ENCODE measurements at regions not wholly inside any gene's neighbourhood (a gene's known extent, or its start where the extent isn't known, plus 50 kb on each side); places are given as distances from the start of the nearest gene placed in this dataset.

DNA sequence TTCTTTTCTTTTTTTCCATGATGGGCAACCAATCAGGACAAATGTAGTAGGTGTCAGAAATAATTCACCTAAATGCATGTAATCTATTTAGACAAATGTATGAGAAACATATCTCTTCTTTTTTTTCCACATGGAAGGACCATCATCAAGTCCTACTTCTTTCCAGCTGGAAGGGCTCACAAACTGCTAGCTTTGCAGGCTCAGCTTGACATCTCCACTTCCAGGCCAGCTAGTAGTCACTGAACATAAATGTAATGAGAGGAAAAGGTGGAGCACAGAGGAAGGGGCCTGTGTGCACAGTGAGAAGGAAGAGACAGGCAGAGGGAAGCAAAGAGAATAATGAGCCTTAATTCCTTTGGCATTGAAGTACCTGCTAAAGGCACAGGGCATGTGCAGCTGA is 504.9 kb downstream of the MCTP2 start:
- Mint-ChIP-seq H3K36me3 (no peaks in the 10 kb centered on the region), H3K4me1 (no peaks in the 10 kb centered on the region), H3K27ac (no peak overlapping the region), H3K9me3 (no peaks in the 10 kb centered on the region), H3K4me3 (no peak overlapping the region), H3K27me3 (no peaks in the 10 kb centered on the region)
- CTCF ChIA-PET = no interaction called here
- no peak for DNase-seq

DNA sequence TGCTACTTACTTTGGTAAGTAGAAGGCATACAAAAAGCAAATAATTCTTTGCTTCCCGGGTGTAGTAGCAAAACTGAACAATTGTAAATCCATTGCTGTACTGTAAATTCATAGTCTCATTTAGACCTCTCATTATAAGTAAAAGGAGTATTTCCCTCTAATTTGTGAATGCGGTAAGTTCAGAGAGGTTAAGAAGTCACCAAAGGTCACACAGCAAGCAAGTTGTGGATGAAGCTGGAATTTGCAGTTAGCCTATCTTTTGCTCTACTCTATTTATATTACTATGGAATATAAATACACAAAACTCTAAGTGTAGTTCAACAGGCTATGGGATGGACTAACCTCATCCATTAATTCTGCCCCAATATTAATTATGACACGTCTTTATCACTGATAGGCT is 508.3 kb downstream of the MCTP2 start:
- no peak overlapping the region for H3K4me3 Mint-ChIP-seq
- H3K27ac Mint-ChIP-seq = no peak overlapping the region
- CTCF ChIA-PET = no interaction called here
- H3K9me3 Mint-ChIP-seq = no peaks in the 10 kb centered on the region
- H3K36me3 Mint-ChIP-seq = no peaks in the 10 kb centered on the region
- no peaks in the 10 kb centered on the region for H3K27me3 Mint-ChIP-seq
- no peaks in the 10 kb centered on the region for H3K4me1 Mint-ChIP-seq
- no peak for DNase-seq

GRCh38 chr15:94740469-94740868 is 509.1 kb downstream of the MCTP2 start:
- H3K27me3 Mint-ChIP-seq = no peaks in the 10 kb centered on the region
- H3K36me3 Mint-ChIP-seq = no peaks in the 10 kb centered on the region
- no peak overlapping the region for H3K4me3 Mint-ChIP-seq
- no peaks in the 10 kb centered on the region for H3K9me3 Mint-ChIP-seq
- no peak for DNase-seq
- H3K4me1 Mint-ChIP-seq = no peaks in the 10 kb centered on the region
- no peak overlapping the region for H3K27ac Mint-ChIP-seq
- CTCF ChIA-PET = no interaction called here

DNA sequence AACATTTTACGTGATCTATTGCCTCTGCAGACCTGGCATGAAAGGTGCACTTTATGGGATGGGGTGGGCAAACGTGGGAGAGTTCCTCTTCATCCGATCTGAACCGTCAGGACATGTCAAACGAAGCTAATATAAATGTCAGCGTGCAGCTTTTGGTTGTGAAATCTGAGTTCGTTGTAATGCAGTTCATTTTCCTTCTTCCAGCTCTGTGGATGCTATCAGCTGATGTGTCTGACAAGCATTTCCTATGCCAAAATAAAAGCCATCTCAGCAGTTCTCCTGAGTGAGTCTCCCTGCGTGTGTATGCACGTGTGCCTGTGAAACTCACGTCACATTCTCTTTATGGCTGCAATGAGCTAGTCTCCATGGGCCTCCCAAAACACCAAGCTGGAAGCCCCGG is 512.3 kb downstream of the MCTP2 start:
- no peak for DNase-seq
- CTCF ChIA-PET = no interaction called here
- no peak overlapping the region for H3K4me3 Mint-ChIP-seq

GRCh38 chr15:94744080-94744793 is 512.9 kb downstream of the MCTP2 start:
- Mint-ChIP-seq H3K36me3 (no peaks in the 10 kb centered on the region), H3K27ac (no peak overlapping the region), H3K4me3 (no peak overlapping the region), H3K4me1 (no peaks in the 10 kb centered on the region), H3K27me3 (no peaks in the 10 kb centered on the region), H3K9me3 (no peaks in the 10 kb centered on the region)
- CTCF ChIA-PET = no interaction called here
- DNase-seq = no peak

More for the DNA sequence above, 512.3 kb downstream of the MCTP2 start:
- no peaks in the 10 kb centered on the region for H3K4me1 Mint-ChIP-seq
- no peaks in the 10 kb centered on the region for H3K9me3 Mint-ChIP-seq
- H3K27me3 Mint-ChIP-seq = no peaks in the 10 kb centered on the region
- H3K27ac Mint-ChIP-seq = no peak overlapping the region
- no peaks in the 10 kb centered on the region for H3K36me3 Mint-ChIP-seq

DNA sequence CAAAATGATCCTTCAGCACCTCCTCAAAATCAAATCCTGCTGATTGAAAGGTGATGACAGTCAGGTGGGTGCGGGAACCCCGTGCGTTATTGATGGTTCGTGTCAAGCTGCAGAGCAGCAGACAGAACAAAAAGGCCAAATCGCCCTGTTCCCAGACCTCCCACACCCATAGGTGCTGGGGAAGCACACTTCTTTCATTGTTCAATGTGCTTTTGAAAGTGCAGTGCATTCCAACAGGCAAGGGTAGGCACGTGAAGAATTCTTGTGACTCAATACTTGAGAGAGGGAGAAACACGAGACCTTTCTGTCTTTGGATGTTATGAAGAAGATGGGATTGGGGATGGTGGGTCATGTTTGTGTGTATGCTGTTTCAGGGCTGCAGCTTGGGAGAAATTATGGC is 514.0 kb downstream of the MCTP2 start:
- Mint-ChIP-seq H3K4me3 (no peak overlapping the region), H3K27ac (no peak overlapping the region), H3K9me3 (no peaks in the 10 kb centered on the region), H3K27me3 (no peaks in the 10 kb centered on the region), H3K4me1 (no peaks in the 10 kb centered on the region), H3K36me3 (no peaks in the 10 kb centered on the region)
- CTCF ChIA-PET = no interaction called here
- DNase-seq = no peak

GRCh38 chr15:94747510-94747909 is 516.1 kb downstream of the MCTP2 start:
- Mint-ChIP-seq H3K9me3 (no peaks in the 10 kb centered on the region), H3K27me3 (no peaks in the 10 kb centered on the region), H3K36me3 (no peaks in the 10 kb centered on the region), H3K27ac (no peak overlapping the region), H3K4me1 (no peaks in the 10 kb centered on the region), H3K4me3 (no peak overlapping the region)
- no peak for DNase-seq
- CTCF ChIA-PET = no interaction called here

DNA sequence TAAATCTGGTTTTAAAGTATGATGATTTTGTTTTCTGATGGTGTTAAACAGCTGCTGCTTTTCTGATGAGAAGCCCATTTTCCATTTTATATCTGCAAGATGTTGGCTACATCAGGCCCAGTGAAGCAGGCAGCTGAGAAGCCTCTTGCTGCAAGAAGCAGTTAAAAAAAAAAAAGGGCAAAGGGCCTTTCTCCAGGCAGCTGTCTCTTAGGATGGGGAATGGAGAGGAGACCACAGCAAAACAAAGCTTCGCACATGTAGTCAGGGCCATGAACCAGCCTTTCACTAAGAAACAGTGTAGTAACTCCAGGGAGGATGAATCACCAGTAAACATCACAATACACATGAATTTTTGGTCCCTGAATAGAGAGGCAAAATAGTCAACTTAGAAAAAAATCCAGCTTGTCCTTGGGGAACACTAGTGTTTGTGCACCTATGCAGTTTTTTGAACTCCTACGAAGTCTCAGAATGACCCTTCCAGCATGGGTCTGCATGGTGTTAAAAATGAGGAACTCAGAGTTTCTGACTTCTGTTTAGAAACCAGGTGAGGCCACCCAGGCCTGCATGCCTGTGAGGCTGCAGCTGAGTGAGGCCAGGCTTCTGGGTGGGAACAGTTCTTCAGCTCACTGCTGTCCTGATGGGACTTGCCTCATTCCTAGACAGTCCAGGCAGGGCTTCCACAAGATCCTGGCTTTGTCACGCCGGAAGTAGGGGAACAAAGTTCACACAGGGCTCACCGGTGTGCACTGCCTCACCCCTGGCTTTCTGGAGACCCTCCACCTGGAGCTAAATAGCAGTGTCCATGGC is 518.7 kb downstream of the MCTP2 start:
- Mint-ChIP-seq H3K4me3 (no peak overlapping the region), H3K27me3 (no peaks in the 10 kb centered on the region), H3K36me3 (no peaks in the 10 kb centered on the region), H3K9me3 (no peaks in the 10 kb centered on the region), H3K27ac (no peak overlapping the region), H3K4me1 (no peaks in the 10 kb centered on the region)
- CTCF ChIA-PET = no interaction called here
- DNase-seq = no peak

DNA sequence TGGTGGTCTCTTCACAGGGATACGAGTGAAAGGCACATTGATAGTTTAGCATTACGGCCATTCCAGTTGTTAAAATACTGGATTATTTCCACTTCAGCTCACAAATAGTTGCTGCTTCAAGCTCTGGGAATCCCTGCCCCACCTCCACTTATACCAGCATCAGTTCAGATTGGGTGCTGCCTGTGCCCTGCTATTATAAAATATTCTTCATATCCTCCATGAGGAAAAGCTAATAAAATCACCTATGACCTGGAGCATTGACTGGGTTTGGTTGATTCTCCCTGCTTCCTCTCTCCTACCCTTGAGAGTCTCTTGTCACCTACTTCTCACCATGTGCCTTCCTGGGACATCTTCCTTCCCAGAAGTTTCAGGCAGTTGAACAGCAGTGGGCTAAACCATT is 529.0 kb downstream of the MCTP2 start:
- Mint-ChIP-seq H3K4me3 (no peak overlapping the region), H3K4me1 (no peaks in the 10 kb centered on the region), H3K27ac (no peak overlapping the region), H3K36me3 (no peaks in the 10 kb centered on the region), H3K9me3 (no peaks in the 10 kb centered on the region), H3K27me3 (no peaks in the 10 kb centered on the region)
- DNase-seq = no peak
- CTCF ChIA-PET = no interaction called here

DNA sequence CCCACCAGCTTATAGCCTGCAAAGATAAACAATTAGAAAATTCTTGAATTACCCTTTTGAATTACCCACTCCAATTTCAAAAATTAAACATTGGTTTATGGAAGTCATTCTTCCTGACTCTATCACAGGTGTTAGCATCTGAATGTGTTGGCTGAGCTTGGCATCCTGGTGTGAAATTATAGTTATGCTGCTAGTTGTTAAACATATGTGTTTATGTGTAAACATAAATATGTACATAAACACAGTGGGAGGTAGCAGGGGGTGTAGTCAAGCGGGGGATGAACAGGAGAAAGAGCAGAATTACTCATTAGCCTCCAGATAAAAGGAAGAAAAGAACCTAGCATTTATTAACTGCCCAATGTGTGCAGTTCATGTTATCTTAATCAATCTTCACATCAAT is 530.2 kb downstream of the MCTP2 start:
- H3K9me3 Mint-ChIP-seq = no peaks in the 10 kb centered on the region
- H3K36me3 Mint-ChIP-seq = no peaks in the 10 kb centered on the region
- H3K4me3 Mint-ChIP-seq = no peak overlapping the region
- no peaks in the 10 kb centered on the region for H3K4me1 Mint-ChIP-seq
- no peaks in the 10 kb centered on the region for H3K27me3 Mint-ChIP-seq
- CTCF ChIA-PET = no interaction called here
- no peak overlapping the region for H3K27ac Mint-ChIP-seq
- no peak for DNase-seq

- no peak for DNase-seq
- Mint-ChIP-seq H3K4me3 (no peak overlapping the region), H3K9me3 (no peaks in the 10 kb centered on the region), H3K27me3 (no peaks in the 10 kb centered on the region), H3K27ac (no peak overlapping the region), H3K4me1 (no peaks in the 10 kb centered on the region), H3K36me3 (no peaks in the 10 kb centered on the region)
- CTCF ChIA-PET = no interaction called here
Observed at GRCh38 chr15:94769089-94769488, 537.7 kb downstream of the MCTP2 start.

- Mint-ChIP-seq H3K9me3 (no peaks in the 10 kb centered on the region), H3K27me3 (no peaks in the 10 kb centered on the region), H3K27ac (no peak overlapping the region), H3K4me3 (no peak overlapping the region), H3K4me1 (no peaks in the 10 kb centered on the region), H3K36me3 (no peaks in the 10 kb centered on the region)
- CTCF ChIA-PET = no interaction called here
- no peak for DNase-seq
Observed at GRCh38 chr15:94770199-94770598, 538.8 kb downstream of the MCTP2 start.

- Mint-ChIP-seq H3K36me3 (no peaks in the 10 kb centered on the region), H3K27ac (no peak overlapping the region), H3K4me3 (no peak overlapping the region), H3K27me3 (no peaks in the 10 kb centered on the region), H3K4me1 (no peaks in the 10 kb centered on the region), H3K9me3 (no peaks in the 10 kb centered on the region)
- CTCF ChIA-PET = no interaction called here
- DNase-seq = no peak
Observed at GRCh38 chr15:94777037-94777436, 545.7 kb downstream of the MCTP2 start.

DNA sequence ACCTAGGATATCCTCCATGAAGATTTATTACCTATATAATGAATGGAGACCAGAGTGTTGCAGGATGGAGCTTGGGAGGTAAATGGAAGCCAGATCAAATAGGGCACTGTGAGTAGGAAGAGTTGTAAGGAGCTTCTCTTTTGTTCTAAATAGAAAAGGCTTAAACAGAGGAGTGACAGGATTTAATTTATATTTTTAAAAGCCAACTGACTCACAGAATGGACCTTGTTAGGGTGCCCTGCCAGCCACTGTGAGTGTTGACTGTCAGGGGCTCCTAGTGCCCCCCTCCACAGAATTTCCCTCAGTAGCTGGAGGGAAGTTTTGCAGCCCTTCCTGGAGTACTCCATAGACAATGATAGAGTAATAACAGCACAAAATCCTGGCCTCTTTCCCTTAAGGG is 547.5 kb downstream of the MCTP2 start:
- Mint-ChIP-seq H3K27ac (no peak overlapping the region), H3K36me3 (no peaks in the 10 kb centered on the region)
- no peak for DNase-seq

GRCh38 chr15:94780166-94780565 is 548.8 kb downstream of the MCTP2 start:
- Mint-ChIP-seq H3K27me3 (no peaks in the 10 kb centered on the region), H3K27ac (no peak overlapping the region), H3K4me3 (no peak overlapping the region), H3K4me1 (no peaks in the 10 kb centered on the region), H3K36me3 (no peaks in the 10 kb centered on the region), H3K9me3 (no peaks in the 10 kb centered on the region)
- DNase-seq = no peak
- CTCF ChIA-PET = no interaction called here

More for the DNA sequence above, 547.5 kb downstream of the MCTP2 start:
- no peaks in the 10 kb centered on the region for H3K27me3 Mint-ChIP-seq
- CTCF ChIA-PET = no interaction called here
- no peaks in the 10 kb centered on the region for H3K4me1 Mint-ChIP-seq
- H3K4me3 Mint-ChIP-seq = no peak overlapping the region
- H3K9me3 Mint-ChIP-seq = no peaks in the 10 kb centered on the region
